OCI-LY3 (cell line): ENCODE measurements at regions not wholly inside any gene's neighbourhood (a gene's known extent, or its start where the extent isn't known, plus 50 kb on each side); places are given as distances from the start of the nearest gene placed in this dataset.
"Not testable (repeated sequence)": the region's sequence is repeated elsewhere in the genome, so short reads cannot be mapped to it uniquely, and the experiment has no call there.

Experiments used
- H2AFZ ChIP-seq: fragments of 200-600, 300-600 bp; shearing (Covaris generic); 2 replicates; pipeline ENCODE4 v1.6.0; 2014; ENCODE audit warnings: antibody characterized with exemption, low read depth, low read length
- H3K27ac ChIP-seq: fragments of 200-600, 300-600 bp; sonication (generic); 2 replicates; pipeline ENCODE4 v1.5.1; 2014; ENCODE audit warnings: mild to moderate bottlenecking, low read length, moderate library complexity, mixed read lengths
- H3K27me3 ChIP-seq: fragments of 200-600, 300-600 bp; sonication (generic); 2 replicates; pipeline ENCODE4 v1.6.1; 2014; ENCODE audit warnings: low read depth, low read length, mixed read lengths
- H3K36me3 ChIP-seq: fragments of 200-600, 300-600 bp; sonication (generic); replicated peaks from 2 replicates; pipeline ENCODE3; 2014; ENCODE audit warnings: low read depth, low read length, mixed read lengths
- H3K4me1 ChIP-seq: fragments of 300-600, 200-600 bp; sonication (generic); 2 replicates; pipeline ENCODE4 v1.6.1; 2014; ENCODE audit warnings: low read length, mixed read lengths
- H3K4me2 ChIP-seq: fragments of 200-600, 300-600 bp; sonication (generic); 2 replicates; pipeline ENCODE4 v1.6.1; 2014; ENCODE audit warnings: low read length, mixed read lengths
- H3K4me3 ChIP-seq: fragments of 300-600, 200-600 bp; sonication (generic); 2 replicates; pipeline ENCODE4 v1.5.1; 2014; ENCODE audit warnings: antibody characterized with exemption, mild to moderate bottlenecking, low read length, moderate library complexity
- H3K79me2 ChIP-seq: fragments of 300-600, 200-600 bp; shearing (Covaris generic); 2 replicates; pipeline ENCODE4 v1.6.1; 2014; ENCODE audit warnings: mild to moderate bottlenecking, low read length, mixed read lengths
- H3K9ac ChIP-seq: fragments of 300-600, 200-600 bp; shearing (Covaris generic); 2 replicates; pipeline ENCODE4 v1.6.0; 2014; ENCODE audit warnings: mild to moderate bottlenecking, low read length, moderate library complexity
- H3K9me3 ChIP-seq: fragments of 200-600, 300-600 bp; shearing (Covaris generic); 2 replicates; pipeline ENCODE4 v1.6.1; 2014; ENCODE audit warnings: low read length, mixed read lengths; ENCODE audit not compliant: insufficient read depth
- H4K20me1 ChIP-seq: fragments of 200-600, 300-600 bp; sonication (generic); 2 replicates; pipeline ENCODE4 v1.6.1; 2016; ENCODE audit warnings: low read length, mixed read lengths; ENCODE audit not compliant: insufficient read depth
- EZH2phosphoT487 ChIP-seq: fragments of 200-600 bp; shearing (Covaris generic); IDR thresholded peaks from 2 replicates; pipeline ENCODE4 v1.6.1; 2018; ENCODE audit warnings: antibody characterized with exemption, mixed run types, low read depth
- TF ChIP-seq, protein P1 (sequence below): fragments of 200-600, 300-600 bp; sonication (generic); IDR thresholded peaks from 2 replicates; pipeline ENCODE4 v1.5.1; 2014; ENCODE audit warnings: antibody characterized with exemption, low read length, low read depth

DNA sequence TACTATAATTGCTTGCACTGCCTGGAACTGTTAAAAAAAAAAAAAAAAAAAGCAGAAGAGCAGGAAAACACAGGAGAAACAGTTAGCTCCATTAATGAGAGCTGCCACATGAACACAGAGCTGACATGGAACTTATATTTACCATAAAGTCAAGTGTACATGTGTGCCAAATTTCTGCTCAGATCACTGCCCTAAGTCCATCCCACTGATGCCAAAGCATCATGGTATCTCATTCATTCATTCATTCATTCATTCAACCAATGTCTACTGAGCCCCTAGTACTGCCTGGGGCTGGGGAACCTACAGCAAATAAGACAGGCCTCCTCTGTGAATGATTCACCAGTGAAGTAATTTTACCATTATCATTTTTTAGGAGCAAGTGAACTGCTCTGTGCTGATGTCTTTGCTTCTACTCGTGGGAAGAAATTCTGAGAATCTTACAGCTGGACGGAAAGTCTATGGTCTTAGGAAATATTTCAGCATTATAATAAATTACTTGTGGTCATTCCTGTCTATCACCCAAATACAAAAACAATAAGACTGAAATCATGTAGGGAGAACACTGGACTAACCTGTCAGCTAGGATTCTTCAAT lies 58.8 kb upstream of the ABLIM1 start:
- no peak overlapping the region for H2AFZ ChIP-seq
- no peaks in the 10 kb centered on the region for H3K4me1 ChIP-seq
- no peaks in the 10 kb centered on the region for H3K36me3 ChIP-seq
- H3K4me2 ChIP-seq: no peak overlapping the region
- peaks cover 18% of the 10 kb centered on the region; the same call in 1 of the 2 replicates for H3K27me3 ChIP-seq
- H3K27ac ChIP-seq: no peak overlapping the region
- H4K20me1 ChIP-seq: no peaks in the 10 kb centered on the region
- no peak overlapping the region for H3K9ac ChIP-seq
- TF ChIP-seq, protein P1, sequence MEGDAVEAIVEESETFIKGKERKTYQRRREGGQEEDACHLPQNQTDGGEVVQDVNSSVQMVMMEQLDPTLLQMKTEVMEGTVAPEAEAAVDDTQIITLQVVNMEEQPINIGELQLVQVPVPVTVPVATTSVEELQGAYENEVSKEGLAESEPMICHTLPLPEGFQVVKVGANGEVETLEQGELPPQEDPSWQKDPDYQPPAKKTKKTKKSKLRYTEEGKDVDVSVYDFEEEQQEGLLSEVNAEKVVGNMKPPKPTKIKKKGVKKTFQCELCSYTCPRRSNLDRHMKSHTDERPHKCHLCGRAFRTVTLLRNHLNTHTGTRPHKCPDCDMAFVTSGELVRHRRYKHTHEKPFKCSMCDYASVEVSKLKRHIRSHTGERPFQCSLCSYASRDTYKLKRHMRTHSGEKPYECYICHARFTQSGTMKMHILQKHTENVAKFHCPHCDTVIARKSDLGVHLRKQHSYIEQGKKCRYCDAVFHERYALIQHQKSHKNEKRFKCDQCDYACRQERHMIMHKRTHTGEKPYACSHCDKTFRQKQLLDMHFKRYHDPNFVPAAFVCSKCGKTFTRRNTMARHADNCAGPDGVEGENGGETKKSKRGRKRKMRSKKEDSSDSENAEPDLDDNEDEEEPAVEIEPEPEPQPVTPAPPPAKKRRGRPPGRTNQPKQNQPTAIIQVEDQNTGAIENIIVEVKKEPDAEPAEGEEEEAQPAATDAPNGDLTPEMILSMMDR: no peak
- TF ChIP-seq EZH2phosphoT487: no peak
- no peaks in the 10 kb centered on the region for H3K9me3 ChIP-seq
- no peaks in the 10 kb centered on the region for H3K79me2 ChIP-seq
- H3K4me3 ChIP-seq: no peak overlapping the region

DNA sequence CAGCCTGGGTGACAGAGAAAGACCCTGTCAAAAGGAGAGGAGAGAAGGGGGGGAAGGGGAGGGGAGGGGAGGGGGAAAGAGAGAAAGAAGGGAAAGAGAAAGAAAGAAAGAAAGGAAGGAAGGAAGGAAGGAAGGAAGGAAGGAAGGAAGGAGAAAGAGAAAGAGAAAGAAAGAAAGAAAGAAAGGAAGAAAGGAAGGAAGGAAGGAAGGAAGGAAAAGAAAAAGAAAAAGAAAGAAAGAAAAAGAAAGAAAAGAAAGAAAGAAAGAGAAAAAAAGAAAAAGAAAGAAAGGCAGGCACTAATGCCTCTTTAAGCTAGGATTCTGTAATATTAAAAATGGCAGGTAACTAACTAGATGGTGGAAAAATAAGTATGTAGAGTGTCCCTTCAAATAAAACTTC lies 59.8 kb upstream of the ABLIM1 start:
- not testable (repeated sequence) for H3K27ac ChIP-seq, H3K4me2 ChIP-seq, H4K20me1 ChIP-seq, H2AFZ ChIP-seq, H3K9ac ChIP-seq, H3K4me1 ChIP-seq, H3K9me3 ChIP-seq, H3K4me3 ChIP-seq, H3K36me3 ChIP-seq, H3K79me2 ChIP-seq
- H3K27me3 ChIP-seq: peaks cover 15% of the 10 kb centered on the region; the same call in 1 of the 2 replicates

DNA sequence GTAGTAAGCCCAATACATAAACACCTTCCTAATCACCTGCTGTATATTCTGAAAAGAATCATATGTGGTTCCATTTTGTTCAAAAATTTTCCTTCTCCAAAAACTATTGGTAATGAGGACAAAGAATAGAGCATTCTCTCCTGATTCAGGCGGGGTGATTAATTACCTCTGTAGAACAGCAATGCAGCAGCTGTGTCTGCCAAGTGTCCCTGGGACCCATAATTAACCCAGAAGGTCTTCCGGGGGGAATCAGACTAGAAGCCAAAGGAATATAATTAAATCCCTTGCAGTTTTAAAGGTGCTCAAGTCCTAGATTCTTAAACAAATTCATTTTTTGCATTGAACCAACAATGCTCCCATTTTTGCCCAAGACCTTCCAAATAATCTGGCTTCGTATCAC lies 60.3 kb upstream of the ABLIM1 start:
- H3K9me3 ChIP-seq: no peaks in the 10 kb centered on the region
- no peaks in the 10 kb centered on the region for H3K4me1 ChIP-seq
- H3K4me2 ChIP-seq: no peak overlapping the region
- H2AFZ ChIP-seq: no peak overlapping the region
- peaks cover 15% of the 10 kb centered on the region; the same call in 1 of the 2 replicates for H3K27me3 ChIP-seq
- no peaks in the 10 kb centered on the region for H4K20me1 ChIP-seq
- no peak overlapping the region for H3K4me3 ChIP-seq
- H3K36me3 ChIP-seq: no peaks in the 10 kb centered on the region
- H3K79me2 ChIP-seq: no peaks in the 10 kb centered on the region
- TF ChIP-seq, protein P1: no peak
- no peak for TF ChIP-seq EZH2phosphoT487
- no peak overlapping the region for H3K9ac ChIP-seq
- no peak overlapping the region for H3K27ac ChIP-seq

DNA sequence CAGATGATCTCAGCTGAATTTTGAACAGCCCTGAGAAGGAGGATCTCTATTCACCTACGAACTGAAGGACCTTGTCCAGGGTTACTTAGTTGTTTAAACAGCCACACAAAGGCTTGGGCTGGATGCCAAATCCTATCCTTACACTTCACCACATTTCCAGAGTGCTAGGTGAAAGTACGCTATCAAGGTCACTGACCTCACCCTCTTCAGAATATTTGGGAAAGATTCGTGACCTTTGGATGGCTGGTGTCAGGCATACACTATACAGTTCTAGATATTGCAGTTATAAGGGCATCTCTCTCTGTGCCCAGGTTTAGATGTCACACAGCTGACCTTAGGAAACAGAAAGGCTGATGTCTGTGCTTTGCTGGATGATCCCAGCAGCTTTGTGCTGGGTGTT lies 61.2 kb upstream of the ABLIM1 start:
- Histone ChIP-seq H2AFZ (no peak overlapping the region), H3K27me3 (peaks cover 5% of the 10 kb centered on the region; the same call in 1 of the 2 replicates), H3K9me3 (no peaks in the 10 kb centered on the region), H3K9ac (no peak overlapping the region), H3K79me2 (no peaks in the 10 kb centered on the region), H3K27ac (no peak overlapping the region), H3K4me2 (no peak overlapping the region), H3K4me3 (no peak overlapping the region), H4K20me1 (no peaks in the 10 kb centered on the region), H3K36me3 (no peaks in the 10 kb centered on the region), H3K4me1 (no peaks in the 10 kb centered on the region)
- TF ChIP-seq, protein P1: no peak
- no peak for TF ChIP-seq EZH2phosphoT487

DNA sequence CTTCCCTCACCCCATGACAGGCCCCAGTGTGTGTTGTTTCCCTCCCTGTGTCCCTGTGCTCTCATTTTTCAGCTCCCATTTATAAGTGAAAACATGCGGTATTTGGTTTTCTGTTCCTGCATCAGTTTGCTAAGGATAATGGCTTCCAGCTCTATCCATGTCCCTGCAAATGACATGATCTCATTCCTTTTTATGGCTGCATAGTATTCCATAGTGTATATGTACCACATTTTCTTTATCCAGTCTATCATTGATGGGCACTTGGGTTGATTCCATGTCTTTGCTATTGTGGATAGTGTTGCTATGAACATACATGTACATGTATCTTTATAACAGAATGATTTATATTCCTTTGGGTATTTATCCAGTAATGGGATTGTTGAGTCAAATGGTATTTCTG lies 61.9 kb upstream of the ABLIM1 start:
- H3K36me3 ChIP-seq, H3K4me3 ChIP-seq, H3K27me3 ChIP-seq, H3K4me1 ChIP-seq, H3K79me2 ChIP-seq, H2AFZ ChIP-seq, H3K9ac ChIP-seq, H3K4me2 ChIP-seq, H4K20me1 ChIP-seq, H3K27ac ChIP-seq, H3K9me3 ChIP-seq: not testable (repeated sequence)
